ENCODE measurements at regions not wholly inside any gene's neighbourhood (a gene's known extent, or its start where the extent isn't known, plus 50 kb on each side); places are given as distances from the start of the nearest gene placed in this dataset.
"Not testable (repeated sequence)": the region's sequence is repeated elsewhere in the genome, so short reads cannot be mapped to it uniquely, and the experiment has no call there.

DNA sequence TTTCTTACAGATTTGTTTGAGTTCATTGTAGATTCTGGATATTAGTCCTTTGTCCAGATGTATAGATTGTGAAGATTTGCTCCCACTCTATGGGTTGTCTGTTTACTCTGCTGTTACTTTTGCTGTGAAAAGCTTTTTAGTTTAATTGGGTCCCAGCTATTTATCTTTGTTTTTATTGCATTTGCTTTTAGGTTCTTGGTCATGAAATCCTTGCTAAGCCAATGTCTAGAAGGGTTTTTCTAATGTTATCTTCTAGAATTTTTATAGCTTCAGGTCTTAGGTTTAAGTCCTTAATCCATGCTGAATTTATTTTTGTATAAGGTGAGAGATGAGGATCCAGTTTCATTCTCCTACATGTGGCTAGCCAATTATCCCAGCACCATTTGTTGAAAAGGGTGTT, 81.2 kb upstream of the NDST4 start:
- TF ChIP-seq EZH2phosphoT487 (IDR thresholded peaks at IDR 0.05; ENCODE audit: insufficient read depth, low read depth); EZH2 (IDR thresholded peaks at IDR 0.05; ENCODE audit: insufficient read depth, poor library complexity, severe bottlenecking): not testable (repeated sequence)

All from GM23248 (cell line).